Stimulated activated CD4-positive, alpha-beta T cell treated with anti-CD3 and anti-CD28 coated beads, Interleukin-2, amount 100 ng/mL, for 4 hours (primary cell): ENCODE measurements at regions not wholly inside any gene's neighbourhood (a gene's known extent, or its start where the extent isn't known, plus 50 kb on each side); places are given as distances from the start of the nearest gene placed in this dataset.
A peak's percentile ranks its signal among the peaks of the same experiment; 100 is the strongest.

Source experiments
- DNase-seq: peaks from one replicate; pipeline ENCODE4 v3.0.0-alpha.2; 2020; ENCODE audit warnings: low read depth

GRCh38 chr2:111691164-111691875 lies 192.7 kb downstream of the ANAPC1 start:
- DNase-seq = no peak

GRCh38 chr2:111692311-111692710 lies 191.7 kb downstream of the ANAPC1 start:
- DNase-seq = no peak

- no peak for DNase-seq
Measured at GRCh38 chr2:111694700-111695101, 189.3 kb downstream of the ANAPC1 start.

GRCh38 chr2:111695441-111696007 lies 188.5 kb downstream of the ANAPC1 start:
- DNase-seq = no peak

- no peak for DNase-seq
Measured at GRCh38 chr2:111696226-111696625, 187.8 kb downstream of the ANAPC1 start.

GRCh38 chr2:111697560-111697959 lies 186.4 kb downstream of the ANAPC1 start:
- no peak for DNase-seq

GRCh38 chr2:111698089-111698488 lies 185.9 kb downstream of the ANAPC1 start:
- no peak for DNase-seq

- DNase-seq = peak; percentile 39
Measured at GRCh38 chr2:111698743-111699554, 185.0 kb downstream of the ANAPC1 start.

- DNase-seq = no peak
Measured at GRCh38 chr2:111701266-111701665, 182.7 kb downstream of the ANAPC1 start.

GRCh38 chr2:111701798-111702118 lies 182.2 kb downstream of the ANAPC1 start:
- DNase-seq = no peak

GRCh38 chr2:111702119-111702803 lies 181.7 kb downstream of the ANAPC1 start:
- DNase-seq = peak; percentile 28

GRCh38 chr2:111702804-111703196 lies 181.2 kb downstream of the ANAPC1 start:
- DNase-seq = no peak

- DNase-seq = no peak
Measured at GRCh38 chr2:111703759-111704158, 180.2 kb downstream of the ANAPC1 start.

GRCh38 chr2:111704246-111704645 lies 179.7 kb downstream of the ANAPC1 start:
- no peak for DNase-seq

- no peak for DNase-seq
Measured at GRCh38 chr2:111705239-111705638, 178.8 kb downstream of the ANAPC1 start.

- no peak for DNase-seq
Measured at GRCh38 chr2:111705711-111706336, 178.2 kb downstream of the ANAPC1 start.

- DNase-seq = no peak
Measured at GRCh38 chr2:111706481-111707001, 177.5 kb downstream of the ANAPC1 start.

- DNase-seq = no peak
Measured at GRCh38 chr2:111707700-111708099, 176.3 kb downstream of the ANAPC1 start.

GRCh38 chr2:111708476-111709180 lies 175.4 kb downstream of the ANAPC1 start:
- DNase-seq = no peak

- DNase-seq = no peak
Measured at GRCh38 chr2:111709321-111709720, 174.7 kb downstream of the ANAPC1 start.

- no peak for DNase-seq
Measured at GRCh38 chr2:111710085-111710484, 173.9 kb downstream of the ANAPC1 start.
